ENCODE measurements at regions not wholly inside any gene's neighbourhood (a gene's known extent, or its start where the extent isn't known, plus 50 kb on each side); places are given as distances from the start of the nearest gene placed in this dataset.

GRCh38 chr12:107537464-107538119 lies 148.0 kb upstream of the PWP1 start:
- Histone ChIP-seq H3K4me3 (ENCODE audit: low read length, poor library complexity, severe bottlenecking) (no peak overlapping the region), H3K9me3 (ENCODE audit: insufficient read depth, low read depth, low read length) (no peaks in the 10 kb centered on the region), H3K9ac (ENCODE audit: low read depth, low read length, poor library complexity, severe bottlenecking) (peak overlapping the region; percentile 26), H3K27me3 (ENCODE audit: insufficient read depth, low read length, poor library complexity, severe bottlenecking) (no peaks in the 10 kb centered on the region), H2AFZ (ENCODE audit: low read length) (0 out of 2 replicates have a peak overlapping the region, but pooled peaks have one; percentile 7), H3K9me2 (replicated peaks; ENCODE audit: low read depth, low read length) (no peaks in the 10 kb centered on the region), H4K20me1 (ENCODE audit: insufficient read depth, low read length, poor library complexity, severe bottlenecking) (no peaks in the 10 kb centered on the region), H3K4me1 (ENCODE audit: insufficient read depth, low read length, poor library complexity, severe bottlenecking) (peaks cover 23% of the 10 kb centered on the region), H3K4me2 (ENCODE audit: low read depth, low read length, poor library complexity, severe bottlenecking) (peak overlapping the region; percentile 35), H3F3A (ENCODE audit: low read depth) (no peaks in the 10 kb centered on the region), H3K36me3 (ENCODE audit: insufficient read depth, low read length) (no peaks in the 10 kb centered on the region), H3K79me2 (ENCODE audit: insufficient read depth, low read length) (no peaks in the 10 kb centered on the region)
- no peak for TF ChIP-seq CTCF (conservative IDR thresholded peaks at IDR 0.05; ENCODE audit: low read length)
- no peak for TF ChIP-seq EZH2phosphoT487 (IDR thresholded peaks at IDR 0.05; ENCODE audit: borderline replicate concordance)

- no peaks in the 10 kb centered on the region for H3F3A ChIP-seq (ENCODE audit: low read depth)
- no peaks in the 10 kb centered on the region for H3K36me3 ChIP-seq (ENCODE audit: insufficient read depth, low read length)
- no peaks in the 10 kb centered on the region for H3K9me2 ChIP-seq (replicated peaks; ENCODE audit: low read depth, low read length)
- H3K4me2 ChIP-seq (ENCODE audit: low read depth, low read length, poor library complexity, severe bottlenecking) = no peak overlapping the region
- no peak for TF ChIP-seq CTCF (conservative IDR thresholded peaks at IDR 0.05; ENCODE audit: low read length)
- no peak for TF ChIP-seq EZH2phosphoT487 (IDR thresholded peaks at IDR 0.05; ENCODE audit: borderline replicate concordance)
- peaks cover 23% of the 10 kb centered on the region for H3K4me1 ChIP-seq (ENCODE audit: insufficient read depth, low read length, poor library complexity, severe bottlenecking)
- no peak overlapping the region for H3K9ac ChIP-seq (ENCODE audit: low read depth, low read length, poor library complexity, severe bottlenecking)
- no peak overlapping the region for H2AFZ ChIP-seq (ENCODE audit: low read length)
- H3K79me2 ChIP-seq (ENCODE audit: insufficient read depth, low read length) = no peaks in the 10 kb centered on the region
- no peaks in the 10 kb centered on the region for H4K20me1 ChIP-seq (ENCODE audit: insufficient read depth, low read length, poor library complexity, severe bottlenecking)
- H3K9me3 ChIP-seq (ENCODE audit: insufficient read depth, low read depth, low read length) = no peaks in the 10 kb centered on the region
- H3K4me3 ChIP-seq (ENCODE audit: low read length, poor library complexity, severe bottlenecking) = no peak overlapping the region
- no peaks in the 10 kb centered on the region for H3K27me3 ChIP-seq (ENCODE audit: insufficient read depth, low read length, poor library complexity, severe bottlenecking)
These were observed 146.2 kb upstream of the PWP1 start for GRCh38 chr12:107539196-107539939.

- Histone ChIP-seq H3K4me1 (ENCODE audit: insufficient read depth, low read length, poor library complexity, severe bottlenecking) (peaks cover 17% of the 10 kb centered on the region), H3K4me2 (ENCODE audit: low read depth, low read length, poor library complexity, severe bottlenecking) (no peak overlapping the region), H3K27me3 (ENCODE audit: insufficient read depth, low read length, poor library complexity, severe bottlenecking) (no peaks in the 10 kb centered on the region), H3K79me2 (ENCODE audit: insufficient read depth, low read length) (no peaks in the 10 kb centered on the region), H2AFZ (ENCODE audit: low read length) (no peak overlapping the region), H3F3A (ENCODE audit: low read depth) (no peaks in the 10 kb centered on the region), H3K9ac (ENCODE audit: low read depth, low read length, poor library complexity, severe bottlenecking) (no peak overlapping the region), H3K9me3 (ENCODE audit: insufficient read depth, low read depth, low read length) (no peaks in the 10 kb centered on the region), H4K20me1 (ENCODE audit: insufficient read depth, low read length, poor library complexity, severe bottlenecking) (no peaks in the 10 kb centered on the region), H3K9me2 (replicated peaks; ENCODE audit: low read depth, low read length) (no peaks in the 10 kb centered on the region), H3K36me3 (ENCODE audit: insufficient read depth, low read length) (no peaks in the 10 kb centered on the region), H3K4me3 (ENCODE audit: low read length, poor library complexity, severe bottlenecking) (no peak overlapping the region)
- TF ChIP-seq EZH2phosphoT487 (IDR thresholded peaks at IDR 0.05; ENCODE audit: borderline replicate concordance) (no peak), CTCF (conservative IDR thresholded peaks at IDR 0.05; ENCODE audit: low read length) (no peak)
These were observed 144.4 kb upstream of the PWP1 start for GRCh38 chr12:107541001-107541705.
